GM19397 (cell line): ENCODE measurements at regions not wholly inside any gene's neighbourhood (a gene's known extent, or its start where the extent isn't known, plus 50 kb on each side); places are given as distances from the start of the nearest gene placed in this dataset.
"Not testable (repeated sequence)": the region's sequence is repeated elsewhere in the genome, so short reads cannot be mapped to it uniquely, and the experiment has no call there.

Source experiments
- ATAC-seq: cut with Tn5 transposase; IDR thresholded peaks from one replicate; pipeline ENCODE4 v1.9.1; 2021; ENCODE audit warnings: mild to moderate bottlenecking, moderate library complexity; ENCODE audit not compliant: unreplicated experiment

DNA sequence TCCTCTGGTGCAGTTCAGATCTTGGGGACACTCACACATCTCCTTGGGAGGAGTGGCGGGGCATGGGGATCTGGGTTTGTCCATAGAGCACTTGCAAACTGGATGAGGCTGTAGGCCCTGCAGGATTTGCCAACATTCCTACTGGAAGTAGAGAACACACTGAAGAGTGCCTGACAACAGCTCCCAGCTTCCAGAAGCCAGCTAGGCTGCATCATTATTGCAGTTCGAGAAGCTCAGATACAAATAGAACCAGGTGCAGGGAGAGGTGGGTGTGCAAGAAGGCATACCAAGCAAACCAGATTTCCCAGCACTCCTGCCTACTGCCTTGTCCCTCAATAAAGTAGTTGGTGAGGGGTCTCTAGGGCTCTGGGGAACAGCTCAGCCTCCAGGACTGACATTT lies 52.5 kb downstream of the RHOB start:
- ATAC-seq: no peak

GRCh38 chr2:20501974-20502373 lies 55.1 kb downstream of the RHOB start:
- no peak for ATAC-seq

- ATAC-seq: not testable (repeated sequence)
Measured at GRCh38 chr2:20502496-20502895, 55.6 kb downstream of the RHOB start.

DNA sequence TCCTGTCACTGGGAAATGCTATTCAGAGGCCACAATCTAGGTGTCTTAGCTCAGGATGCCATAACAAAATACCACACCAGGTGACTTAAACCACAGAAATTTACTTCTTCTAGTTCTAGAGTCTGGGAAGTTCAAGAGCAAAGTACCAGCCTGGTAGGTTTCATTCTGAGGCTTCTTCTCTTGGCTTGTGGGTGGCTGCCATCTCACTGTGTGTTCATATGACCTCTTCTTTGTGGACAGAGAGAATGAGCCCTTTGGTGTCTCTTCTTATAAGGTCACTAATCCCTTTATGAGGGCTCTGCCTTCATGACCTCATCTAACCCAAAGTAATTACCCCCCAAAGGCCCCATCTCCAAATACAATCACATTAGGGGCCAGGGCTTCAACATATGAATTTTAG lies 57.3 kb downstream of the RHOB start:
- no peak for ATAC-seq

- ATAC-seq: no peak
Measured at GRCh38 chr2:20506201-20506685, 59.4 kb downstream of the RHOB start.

DNA sequence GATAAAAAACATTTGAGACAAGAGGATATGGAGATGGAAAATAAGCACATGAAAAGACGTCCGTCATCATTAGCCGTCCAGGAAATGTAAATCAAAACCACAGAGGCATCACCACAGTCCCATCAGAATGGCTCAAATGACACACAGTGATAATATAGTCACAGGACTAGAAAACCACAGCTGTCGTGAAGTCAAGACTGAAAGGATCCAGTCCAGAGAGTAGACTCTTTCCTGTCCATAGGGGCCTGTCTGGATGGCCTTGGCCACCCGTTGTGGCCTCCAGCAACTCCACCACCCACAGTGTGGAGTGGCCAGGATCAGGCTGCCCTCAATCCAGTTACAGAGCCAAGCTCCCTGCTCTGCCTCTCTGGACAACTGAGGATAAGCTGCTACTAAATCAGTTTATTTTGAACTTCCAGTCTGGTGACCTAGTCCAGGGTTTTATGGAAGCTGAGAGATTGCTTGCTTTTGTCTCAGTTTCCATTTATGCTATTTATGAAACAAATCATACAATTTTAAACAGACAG lies 60.4 kb downstream of the RHOB start:
- peak; percentile 87 for ATAC-seq

- no peak for ATAC-seq
Measured at GRCh38 chr2:20507711-20508110, 60.8 kb downstream of the RHOB start.

- ATAC-seq: no peak
Measured at GRCh38 chr2:20509301-20509769, 62.5 kb downstream of the RHOB start.

- no peak for ATAC-seq
Measured at GRCh38 chr2:20509770-20510490, 63.1 kb downstream of the RHOB start.

- ATAC-seq: no peak
Measured at GRCh38 chr2:20511130-20511529, 64.3 kb downstream of the RHOB start.

GRCh38 chr2:20512061-20512605 lies 65.3 kb downstream of the RHOB start:
- ATAC-seq: no peak

- ATAC-seq: no peak
Measured at GRCh38 chr2:20513946-20514345, 67.1 kb downstream of the RHOB start.

GRCh38 chr2:20514596-20515269 lies 67.9 kb downstream of the RHOB start:
- ATAC-seq: no peak

GRCh38 chr2:20515290-20516220 lies 68.7 kb downstream of the RHOB start:
- ATAC-seq: no peak

DNA sequence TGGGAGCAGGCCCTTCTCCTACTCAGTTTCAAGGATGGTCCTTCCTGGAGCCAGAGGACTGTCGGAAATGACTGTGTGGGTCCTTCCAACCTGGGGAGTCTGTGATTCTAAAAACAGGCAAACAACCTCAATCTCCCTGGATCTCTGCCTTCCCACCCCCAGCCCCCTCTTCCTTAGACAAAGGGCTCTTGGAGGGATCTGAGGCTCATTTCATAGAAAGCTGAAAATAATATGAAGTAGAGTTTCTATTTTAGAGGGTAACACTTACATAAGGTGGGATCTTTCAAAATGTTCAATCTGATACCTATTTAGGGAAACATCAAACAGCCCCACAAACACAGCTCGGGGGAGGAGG lies 69.4 kb downstream of the RHOB start:
- no peak for ATAC-seq

DNA sequence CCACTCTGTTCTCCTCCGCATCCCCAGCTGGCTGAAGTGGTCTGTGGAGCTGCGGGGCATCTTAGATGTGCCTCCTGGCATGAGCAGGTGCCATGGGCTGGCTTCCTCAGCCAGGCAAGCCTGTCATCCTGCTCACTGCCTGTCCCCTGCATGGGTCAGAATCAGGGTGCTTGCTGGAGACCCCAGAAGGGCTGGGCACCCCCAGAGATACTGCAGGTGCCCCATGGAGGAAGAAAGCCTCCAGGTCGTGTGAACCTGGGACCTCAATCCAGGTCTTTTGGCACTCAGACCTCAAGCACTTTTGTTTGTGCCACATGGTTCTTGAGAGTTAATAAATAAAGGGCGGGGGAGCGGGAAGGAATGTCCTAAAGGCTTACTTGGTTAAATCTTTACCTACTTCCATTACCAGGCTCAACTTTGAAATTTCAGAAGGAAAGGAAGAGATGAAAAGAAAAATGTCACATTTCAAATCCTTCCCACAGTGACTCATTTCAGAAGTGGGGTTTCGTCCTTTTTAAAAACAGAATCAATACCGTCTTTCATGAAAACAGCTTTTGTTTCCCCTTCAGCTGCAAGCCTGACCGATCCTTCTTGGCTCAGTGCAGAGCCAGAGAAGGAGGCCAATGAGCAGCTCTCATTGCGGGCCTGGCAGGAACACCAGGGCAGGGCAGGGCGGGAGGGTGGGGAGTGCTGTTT lies 69.9 kb downstream of the RHOB start:
- peak; percentile 90 for ATAC-seq

- no peak for ATAC-seq
Measured at GRCh38 chr2:20519309-20519708, 72.4 kb downstream of the RHOB start.

GRCh38 chr2:20520128-20520527 lies 73.3 kb downstream of the RHOB start:
- ATAC-seq: no peak

- ATAC-seq: no peak
Measured at GRCh38 chr2:20521193-20521592, 74.3 kb downstream of the RHOB start.

GRCh38 chr2:20521682-20522189 lies 74.9 kb downstream of the RHOB start:
- ATAC-seq: no peak
